Neuron (in vitro differentiated cells): ENCODE measurements at regions not wholly inside any gene's neighbourhood (a gene's known extent, or its start where the extent isn't known, plus 50 kb on each side); places are given as distances from the start of the nearest gene placed in this dataset.

Experiments
- H2AFZ ChIP-seq: one replicate; pipeline ENCODE4 v1.6.1; 2013; ENCODE audit warnings: low read depth, mild to moderate bottlenecking, inconsistent platforms, low read length, moderate library complexity
- H3K27me3 ChIP-seq: one replicate; pipeline ENCODE4 v1.6.1; 2013; ENCODE audit warnings: low read length; ENCODE audit not compliant: insufficient read depth
- H3K36me3 ChIP-seq: one replicate; pipeline ENCODE4 v1.6.1; 2013; ENCODE audit warnings: low read length; ENCODE audit not compliant: insufficient read depth
- H3K4me1 ChIP-seq: one replicate; pipeline ENCODE4 v1.6.1; 2013; ENCODE audit warnings: low read length; ENCODE audit not compliant: insufficient read depth
- H3K4me3 ChIP-seq: 2 replicates; pipeline ENCODE4 v1.5.1; 2013; ENCODE audit warnings: mild to moderate bottlenecking, low read length, moderate library complexity
- H3K9me3 ChIP-seq: one replicate; pipeline ENCODE4 v1.6.1; 2013; ENCODE audit warnings: low read length

- peaks cover 3% of the 10 kb centered on the region for H3K4me1 ChIP-seq
- no peaks in the 10 kb centered on the region for H3K36me3 ChIP-seq
- no peaks in the 10 kb centered on the region for H3K9me3 ChIP-seq
- H3K27me3 ChIP-seq = no peaks in the 10 kb centered on the region
- H3K4me3 ChIP-seq = no peak overlapping the region
- no peak overlapping the region for H2AFZ ChIP-seq
These were observed 158.8 kb upstream of the SMIM21 start for GRCh38 chr18:75586130-75586889.

DNA sequence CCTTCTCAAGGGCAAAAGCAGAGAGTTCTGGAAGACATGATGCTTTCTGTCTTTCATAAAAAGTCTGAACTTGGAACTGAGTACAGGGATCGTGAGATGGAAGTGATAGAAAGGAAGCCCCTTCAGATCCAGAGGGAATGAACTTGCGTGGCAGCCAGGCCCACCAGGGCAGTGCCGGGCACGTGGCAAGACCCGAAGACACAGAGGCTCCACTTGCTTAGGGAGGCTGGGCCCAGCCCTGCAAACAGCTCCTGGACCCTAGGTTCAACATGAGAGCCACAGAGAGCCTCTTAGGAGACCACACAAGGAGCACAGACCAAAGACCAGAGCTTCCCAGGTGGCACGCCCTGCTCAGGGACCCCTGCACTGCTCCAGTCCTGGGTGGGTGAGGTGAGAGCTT lies 155.4 kb upstream of the SMIM21 start:
- no peaks in the 10 kb centered on the region for H3K9me3 ChIP-seq
- no peaks in the 10 kb centered on the region for H3K36me3 ChIP-seq
- H3K4me1 ChIP-seq = peaks cover 3% of the 10 kb centered on the region
- no peak overlapping the region for H3K4me3 ChIP-seq
- no peak overlapping the region for H2AFZ ChIP-seq
- H3K27me3 ChIP-seq = no peaks in the 10 kb centered on the region

DNA sequence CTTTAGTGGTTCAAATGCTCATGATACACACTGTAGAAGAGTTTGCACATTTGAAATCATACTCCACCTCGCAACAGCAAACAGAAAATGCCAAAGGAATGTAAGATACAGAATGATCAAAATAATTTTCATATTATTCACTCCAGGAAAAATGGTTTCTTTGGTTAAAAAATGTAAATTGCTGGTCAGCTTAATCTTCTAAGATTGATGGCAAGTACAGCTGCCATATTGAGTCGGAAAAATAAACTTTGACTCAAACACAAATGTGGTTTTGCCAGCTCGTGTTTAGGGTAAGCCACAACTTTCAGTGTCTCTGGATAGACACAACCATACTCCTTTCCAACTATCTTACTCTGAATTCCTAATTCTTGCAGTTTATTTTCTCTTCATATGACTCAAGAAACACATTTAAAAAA lies 154.9 kb upstream of the SMIM21 start:
- H3K9me3 ChIP-seq = no peaks in the 10 kb centered on the region
- no peak overlapping the region for H2AFZ ChIP-seq
- H3K36me3 ChIP-seq = no peaks in the 10 kb centered on the region
- H3K27me3 ChIP-seq = no peaks in the 10 kb centered on the region
- H3K4me3 ChIP-seq = no peak overlapping the region
- peaks cover 3% of the 10 kb centered on the region for H3K4me1 ChIP-seq

- Histone ChIP-seq H3K27me3 (no peaks in the 10 kb centered on the region), H3K4me1 (peaks cover 1% of the 10 kb centered on the region), H3K9me3 (no peaks in the 10 kb centered on the region), H3K4me3 (no peak overlapping the region), H2AFZ (no peak overlapping the region), H3K36me3 (no peaks in the 10 kb centered on the region)
These were observed 154.0 kb upstream of the SMIM21 start for GRCh38 chr18:75581336-75582131.

DNA sequence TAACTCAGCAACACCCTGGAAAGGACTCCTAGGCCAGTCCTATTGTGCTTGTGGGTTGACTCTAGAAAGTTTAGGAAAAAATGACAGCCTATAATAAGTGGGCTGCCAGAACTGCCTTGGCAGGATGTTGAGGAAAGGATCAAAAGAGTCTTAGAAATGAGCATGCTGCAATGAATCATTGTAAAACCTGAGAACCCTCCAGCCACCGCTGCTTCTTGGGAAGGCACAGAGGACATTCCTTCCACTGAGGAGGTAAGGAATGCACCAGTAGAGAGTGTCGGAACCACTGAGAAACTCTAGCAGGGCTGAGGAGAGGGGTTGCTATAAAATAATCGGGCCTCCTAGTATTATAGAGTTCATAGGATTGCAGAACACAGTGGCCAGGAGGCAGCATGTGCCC lies 146.7 kb upstream of the SMIM21 start:
- H3K4me3 ChIP-seq = no peak overlapping the region
- H3K36me3 ChIP-seq = no peaks in the 10 kb centered on the region
- H2AFZ ChIP-seq = no peak overlapping the region
- no peaks in the 10 kb centered on the region for H3K4me1 ChIP-seq
- H3K27me3 ChIP-seq = no peaks in the 10 kb centered on the region
- H3K9me3 ChIP-seq = no peaks in the 10 kb centered on the region

DNA sequence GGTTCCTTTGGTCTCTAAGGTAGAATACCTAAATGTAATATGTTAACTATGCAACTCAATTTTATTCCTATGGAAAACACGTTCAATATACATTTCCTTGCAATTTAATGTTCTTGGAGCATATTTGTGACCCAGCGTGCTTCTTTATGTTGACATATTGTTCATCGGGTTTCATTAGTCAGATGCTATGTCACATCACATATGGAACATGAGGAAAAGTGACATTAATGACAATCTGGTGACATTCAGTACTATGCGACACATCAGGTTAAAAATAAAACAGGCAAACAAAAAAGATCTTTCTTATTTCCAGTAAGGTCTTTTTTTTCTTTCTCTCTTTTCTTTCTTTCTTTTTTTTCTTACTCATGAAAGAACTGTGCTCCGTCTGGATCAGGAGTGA lies 135.6 kb upstream of the SMIM21 start:
- no peak overlapping the region for H2AFZ ChIP-seq
- no peaks in the 10 kb centered on the region for H3K9me3 ChIP-seq
- H3K36me3 ChIP-seq = no peaks in the 10 kb centered on the region
- H3K4me1 ChIP-seq = no peaks in the 10 kb centered on the region
- no peak overlapping the region for H3K4me3 ChIP-seq
- peaks cover 2% of the 10 kb centered on the region for H3K27me3 ChIP-seq

DNA sequence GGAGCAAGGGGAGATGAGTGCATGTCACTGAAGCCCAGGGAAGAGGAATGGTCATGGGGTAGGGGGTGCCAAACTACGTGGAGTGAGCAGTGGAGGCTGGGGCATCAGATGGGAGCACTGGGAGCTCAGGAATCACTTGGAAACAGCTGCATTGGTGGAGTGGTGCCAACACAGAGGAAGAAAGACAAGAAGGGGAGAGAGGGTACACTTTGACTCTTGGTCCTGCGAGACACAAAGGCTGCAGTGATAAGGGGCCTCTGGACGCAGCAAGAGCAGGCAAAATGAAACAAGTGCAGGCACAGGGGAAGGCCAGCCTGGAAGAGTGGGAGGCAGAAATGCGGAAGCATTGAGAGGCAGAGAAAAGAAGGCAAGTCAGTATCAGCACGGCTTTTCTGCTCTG lies 134.7 kb upstream of the SMIM21 start:
- H3K4me3 ChIP-seq = no peak overlapping the region
- no peaks in the 10 kb centered on the region for H3K9me3 ChIP-seq
- no peaks in the 10 kb centered on the region for H3K4me1 ChIP-seq
- H2AFZ ChIP-seq = no peak overlapping the region
- H3K27me3 ChIP-seq = peaks cover 2% of the 10 kb centered on the region
- H3K36me3 ChIP-seq = no peaks in the 10 kb centered on the region

GRCh38 chr18:75558790-75559189 lies 131.3 kb upstream of the SMIM21 start:
- Histone ChIP-seq H3K9me3 (no peaks in the 10 kb centered on the region), H3K4me3 (no peak overlapping the region), H2AFZ (no peak overlapping the region), H3K27me3 (no peaks in the 10 kb centered on the region), H3K36me3 (no peaks in the 10 kb centered on the region), H3K4me1 (no peaks in the 10 kb centered on the region)

DNA sequence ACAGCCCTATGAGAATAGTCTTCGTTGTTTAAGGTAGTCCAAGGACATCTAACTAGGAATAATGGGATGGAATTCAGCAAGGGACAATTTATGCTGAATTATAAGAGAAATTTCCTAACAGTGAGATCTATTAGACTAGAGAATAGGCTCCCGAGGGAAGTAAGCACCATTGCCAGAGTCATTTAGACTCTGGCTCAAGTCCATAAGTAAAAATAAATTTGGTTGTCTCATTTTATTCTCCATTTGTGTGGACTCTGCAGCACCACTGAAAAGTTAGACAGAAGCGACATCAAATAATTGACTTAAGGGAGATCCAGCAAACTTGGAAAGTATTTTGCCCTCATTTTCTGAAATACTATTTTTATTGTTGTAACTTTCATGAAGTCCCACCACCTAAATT lies 129.3 kb upstream of the SMIM21 start:
- H3K27me3 ChIP-seq = no peaks in the 10 kb centered on the region
- H3K4me1 ChIP-seq = no peaks in the 10 kb centered on the region
- no peaks in the 10 kb centered on the region for H3K36me3 ChIP-seq
- no peak overlapping the region for H2AFZ ChIP-seq
- H3K9me3 ChIP-seq = no peaks in the 10 kb centered on the region
- no peak overlapping the region for H3K4me3 ChIP-seq

DNA sequence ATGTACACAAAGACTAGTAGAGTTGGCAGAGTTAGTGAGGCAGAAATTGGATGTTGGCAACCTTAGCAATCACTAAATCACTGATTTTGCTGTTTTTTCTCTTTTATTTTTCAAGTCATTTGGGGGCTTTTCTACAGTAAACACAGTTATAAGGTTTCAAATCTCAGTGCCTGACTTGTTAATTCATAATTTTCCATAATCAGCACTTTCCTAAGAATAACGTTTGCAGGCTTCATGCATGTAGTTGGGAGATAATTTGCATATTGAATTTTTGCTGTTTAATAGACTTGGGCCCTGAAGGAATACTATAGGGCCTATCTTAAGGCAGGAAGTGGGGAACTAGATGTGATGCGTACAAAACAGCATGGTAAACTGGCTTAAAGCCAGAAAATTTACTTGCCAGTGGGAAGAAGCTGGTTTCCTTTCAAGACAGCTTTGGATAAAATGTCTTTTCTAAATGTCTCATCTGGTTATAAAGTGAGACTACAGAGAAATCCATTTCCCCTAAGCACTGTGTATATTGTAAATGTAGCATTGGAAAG lies 127.2 kb upstream of the SMIM21 start:
- Histone ChIP-seq H3K9me3 (no peaks in the 10 kb centered on the region), H3K4me3 (no peak overlapping the region), H3K27me3 (no peaks in the 10 kb centered on the region), H3K4me1 (no peaks in the 10 kb centered on the region), H3K36me3 (no peaks in the 10 kb centered on the region), H2AFZ (no peak overlapping the region)

DNA sequence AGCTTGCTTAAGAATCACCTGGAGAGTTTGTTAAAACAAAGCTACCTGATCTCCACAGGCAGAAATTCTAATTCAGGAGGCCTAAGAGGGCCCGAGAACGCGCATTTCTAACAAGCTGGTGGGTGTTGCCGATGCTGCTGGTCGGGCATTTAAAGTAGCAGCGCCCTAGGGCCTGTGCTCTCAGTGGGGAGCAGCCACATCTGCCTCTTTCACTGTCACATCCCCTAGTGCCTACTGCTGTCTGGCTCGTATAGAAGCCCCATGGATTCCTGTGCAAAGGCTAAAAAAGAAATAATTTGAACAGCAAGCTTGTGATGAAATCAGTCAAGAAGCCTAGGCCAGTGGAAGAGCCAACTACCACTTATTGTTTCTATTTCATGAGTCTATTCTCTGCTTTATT lies 126.7 kb upstream of the SMIM21 start:
- Histone ChIP-seq H3K4me3 (no peak overlapping the region), H3K4me1 (no peaks in the 10 kb centered on the region), H2AFZ (no peak overlapping the region)

GRCh38 chr18:75553021-75553420 lies 125.5 kb upstream of the SMIM21 start:
- H3K4me3 ChIP-seq = no peak overlapping the region
- H3K9me3 ChIP-seq = no peaks in the 10 kb centered on the region
- H3K27me3 ChIP-seq = no peaks in the 10 kb centered on the region
- no peak overlapping the region for H2AFZ ChIP-seq
- no peaks in the 10 kb centered on the region for H3K36me3 ChIP-seq
- peaks cover 9% of the 10 kb centered on the region for H3K4me1 ChIP-seq

More for the DNA sequence above, 126.7 kb upstream of the SMIM21 start:
- no peaks in the 10 kb centered on the region for H3K27me3 ChIP-seq
- no peaks in the 10 kb centered on the region for H3K36me3 ChIP-seq
- no peaks in the 10 kb centered on the region for H3K9me3 ChIP-seq

DNA sequence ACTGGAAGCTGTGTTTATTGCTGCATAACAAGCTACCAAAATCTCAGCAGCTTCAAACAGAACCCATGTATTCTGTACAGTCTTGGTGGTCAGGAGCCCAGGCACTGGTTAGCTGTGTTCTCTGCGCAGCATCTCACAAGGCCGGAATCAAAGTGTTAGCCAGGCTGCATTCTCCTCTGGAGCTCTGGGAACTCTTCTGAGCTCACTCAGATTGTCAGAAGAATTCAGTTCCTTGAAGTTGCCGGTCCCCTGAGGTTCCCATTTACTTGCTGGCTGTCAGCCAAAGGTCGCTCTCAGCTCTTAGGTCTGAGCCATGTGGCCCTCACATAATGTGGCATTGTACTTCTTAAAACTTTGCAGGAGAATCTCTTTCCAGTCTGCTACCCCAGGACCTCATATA lies 123.6 kb upstream of the SMIM21 start:
- H2AFZ ChIP-seq = no peak overlapping the region
- H3K36me3 ChIP-seq = no peaks in the 10 kb centered on the region
- no peaks in the 10 kb centered on the region for H3K27me3 ChIP-seq
- H3K9me3 ChIP-seq = no peaks in the 10 kb centered on the region
- H3K4me3 ChIP-seq = no peak overlapping the region
- H3K4me1 ChIP-seq = peaks cover 9% of the 10 kb centered on the region
